Right cardiac atrium (tissue), 5 donors: ENCODE measurements at regions not wholly inside any gene's neighbourhood (a gene's known extent, or its start where the extent isn't known, plus 50 kb on each side); places are given as distances from the start of the nearest gene placed in this dataset.

ENCODE experiments used
- ATAC-seq, 2 donors: fragments of 200-7000 bp; cut with Tn5 transposase; one replicate each; pipeline versions ENCODE4 v1.8.0 to v1.9.1; 2020; ENCODE audit warnings: moderate library complexity in 2 of 2, mild to moderate bottlenecking in 1 of 2
- DNase-seq, 3 donors: peaks; one replicate each; pipeline ENCODE4 v3.0.0-alpha.2; 2020
- H3K27ac ChIP-seq: one replicate; pipeline ENCODE4 v1.5.1; 2013; ENCODE audit warnings: mild to moderate bottlenecking, low read length, control low read depth, moderate library complexity
- H3K27me3 ChIP-seq: one replicate; pipeline ENCODE4 v1.6.1; 2013; ENCODE audit not compliant: control insufficient read depth, insufficient read depth
- H3K4me1 ChIP-seq: one replicate; pipeline ENCODE4 v1.6.1; 2013; ENCODE audit warnings: low read length; ENCODE audit not compliant: control insufficient read depth, insufficient read depth
- H3K4me3 ChIP-seq: one replicate; pipeline ENCODE4 v1.5.1; 2013; ENCODE audit warnings: low read length, control low read depth
- H3K9me3 ChIP-seq: one replicate; pipeline ENCODE4 v1.6.1; 2013; ENCODE audit warnings: low read length; ENCODE audit not compliant: control insufficient read depth
- WGBS: extraction: QIAGEN DNeasy Blood & Tissue Kit; methylation state at CpG from one replicate; pipeline ENCODE4 v1.1.7; 2013; 5-methylcytosine and 5-hydroxymethylcytosine counted together
- intact Hi-C, 4 donors: fragments of 100-400 bp; cut with DNase I; formaldehyde crosslinking; loops; one replicate each; pipeline versions ENCODE4 v1.11.0 to v1.14.0; 2022 to 2023
- donor health status: healthy with polysubstance abuse.
- donor health status: DM: no; HTN: yes; CAD: no.
- donor health status: DM: no; HTN: no; CAD: no.
- donor health status: DM: no; HTN: yes; CAD: no; lungs with severe emphysema.
- donor health status: DM: yes; HTN: yes; CAD: no.

- H3K9me3 ChIP-seq = no peaks in the 10 kb centered on the region
- ATAC-seq (no peak), DNase-seq (no peak)
- H3K27ac ChIP-seq = no peak overlapping the region
- intact Hi-C loops = no loop called here
- H3K4me3 ChIP-seq = no peak overlapping the region
- no peaks in the 10 kb centered on the region for H3K27me3 ChIP-seq
- WGBS = 77% methylated on average over 6 of the region's 6 CpGs
- no peaks in the 10 kb centered on the region for H3K4me1 ChIP-seq
Observed at GRCh38 chr2:13550285-13551231, 833.8 kb downstream of the TRIB2 start.

- Histone ChIP-seq H3K27me3 (no peaks in the 10 kb centered on the region), H3K4me3 (no peak overlapping the region), H3K9me3 (peaks cover 3% of the 10 kb centered on the region), H3K4me1 (no peaks in the 10 kb centered on the region), H3K27ac (no peak overlapping the region)
- 80% methylated on average over 3 of the region's 3 CpGs for WGBS
- no peak for ATAC-seq
- intact Hi-C loops = no loop called here
- DNase-seq = no peak
Observed at GRCh38 chr2:13558368-13558767, 841.6 kb downstream of the TRIB2 start.

GRCh38 chr2:13560322-13560721, 843.6 kb downstream of the TRIB2 start:
- H3K27me3 ChIP-seq = no peaks in the 10 kb centered on the region
- no peak overlapping the region for H3K4me3 ChIP-seq
- DNase-seq = no peak
- peaks cover 3% of the 10 kb centered on the region for H3K9me3 ChIP-seq
- intact Hi-C loops = no loop called here
- H3K4me1 ChIP-seq = no peaks in the 10 kb centered on the region
- no peak overlapping the region for H3K27ac ChIP-seq
- no peak for ATAC-seq

- Histone ChIP-seq H3K27me3 (no peaks in the 10 kb centered on the region), H3K9me3 (no peaks in the 10 kb centered on the region), H3K27ac (no peak overlapping the region), H3K4me1 (no peaks in the 10 kb centered on the region), H3K4me3 (no peak overlapping the region)
- DNase-seq (no peak), ATAC-seq (no peak)
- intact Hi-C loops = no loop called here
- 90% methylated on average over 2 of the region's 2 CpGs for WGBS
Observed at GRCh38 chr2:13572466-13572865, 855.7 kb downstream of the TRIB2 start.

GRCh38 chr2:13574831-13575230, 858.1 kb downstream of the TRIB2 start:
- intact Hi-C loops = no loop called here
- no peak overlapping the region for H3K27ac ChIP-seq
- no peak overlapping the region for H3K4me3 ChIP-seq
- ATAC-seq (no peak), DNase-seq (no peak)
- no peaks in the 10 kb centered on the region for H3K9me3 ChIP-seq
- no peaks in the 10 kb centered on the region for H3K27me3 ChIP-seq
- 90% methylated on average over 2 of the region's 2 CpGs for WGBS
- no peaks in the 10 kb centered on the region for H3K4me1 ChIP-seq

- no peak for DNase-seq
- no peaks in the 10 kb centered on the region for H3K4me1 ChIP-seq
- no peak overlapping the region for H3K4me3 ChIP-seq
- H3K27ac ChIP-seq = no peak overlapping the region
- intact Hi-C loops = no loop called here
- H3K27me3 ChIP-seq = no peaks in the 10 kb centered on the region
- ATAC-seq = no peak
- WGBS = 64% methylated on average over 2 of the region's 2 CpGs
- no peaks in the 10 kb centered on the region for H3K9me3 ChIP-seq
Observed at GRCh38 chr2:13576406-13577036, 859.8 kb downstream of the TRIB2 start.

GRCh38 chr2:13578547-13578946, 861.8 kb downstream of the TRIB2 start:
- no peaks in the 10 kb centered on the region for H3K27me3 ChIP-seq
- 64% methylated on average over 1 of the region's 1 CpG for WGBS
- intact Hi-C loops = no loop called here
- H3K4me1 ChIP-seq = no peaks in the 10 kb centered on the region
- no peak for DNase-seq
- H3K9me3 ChIP-seq = no peaks in the 10 kb centered on the region
- no peak overlapping the region for H3K27ac ChIP-seq
- H3K4me3 ChIP-seq = no peak overlapping the region
- ATAC-seq = no peak

DNA sequence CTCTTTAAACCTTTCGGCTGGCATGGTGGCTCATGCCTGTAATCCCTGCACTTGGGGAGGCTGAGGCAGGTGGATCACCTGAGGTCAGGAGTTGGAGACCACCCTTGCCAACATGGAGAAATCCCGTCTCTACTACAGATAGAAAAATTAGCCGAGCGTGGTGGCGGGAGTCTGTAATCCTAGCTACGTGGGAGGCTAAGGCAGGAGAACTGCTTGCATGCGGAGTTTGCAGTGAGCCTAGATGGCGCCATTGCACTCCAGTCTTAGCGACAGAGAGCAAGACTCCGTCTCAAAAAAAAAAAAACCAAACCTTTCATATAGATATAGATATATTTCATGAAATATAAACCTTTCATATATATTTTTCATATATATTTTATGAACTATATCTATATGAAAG, 864.7 kb downstream of the TRIB2 start:
- intact Hi-C loops = no loop called here
- Histone ChIP-seq H3K4me3 (no peak overlapping the region), H3K4me1 (no peaks in the 10 kb centered on the region), H3K9me3 (no peaks in the 10 kb centered on the region), H3K27ac (no peak overlapping the region), H3K27me3 (no peaks in the 10 kb centered on the region)
- DNase-seq (peak in 1 of 3 donors; percentile 3), ATAC-seq (no peak)
- WGBS = 73% methylated on average over 10 of the region's 10 CpGs

GRCh38 chr2:13583609-13584008, 866.9 kb downstream of the TRIB2 start:
- Histone ChIP-seq H3K4me3 (no peak overlapping the region), H3K4me1 (no peaks in the 10 kb centered on the region), H3K27me3 (no peaks in the 10 kb centered on the region), H3K27ac (no peak overlapping the region), H3K9me3 (no peaks in the 10 kb centered on the region)
- DNase-seq = no peak
- intact Hi-C loops = no loop called here
- no peak for ATAC-seq

DNA sequence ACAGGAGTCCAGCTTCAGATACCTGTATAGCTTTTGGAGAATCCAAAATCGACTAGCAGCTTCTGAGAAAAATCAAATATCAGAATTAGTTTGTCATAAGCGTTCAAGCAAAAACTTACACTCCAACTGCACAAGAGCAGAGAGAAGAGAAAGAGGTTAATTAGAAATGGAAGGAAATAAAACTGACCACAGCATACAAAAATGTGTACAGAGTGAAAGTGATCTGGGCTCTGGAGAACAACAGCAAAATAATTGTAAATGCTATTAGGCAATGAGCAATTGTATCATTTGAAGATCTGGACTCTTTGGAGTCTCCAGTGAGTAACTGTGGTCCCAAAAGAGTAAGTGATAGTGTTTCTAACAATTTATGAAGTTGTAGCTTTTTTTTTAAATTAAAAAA, 867.3 kb downstream of the TRIB2 start:
- Histone ChIP-seq H3K9me3 (no peaks in the 10 kb centered on the region), H3K4me3 (no peak overlapping the region), H3K27ac (no peak overlapping the region), H3K27me3 (no peaks in the 10 kb centered on the region), H3K4me1 (no peaks in the 10 kb centered on the region)
- 79% methylated on average over 2 of the region's 2 CpGs for WGBS
- ATAC-seq (no peak), DNase-seq (no peak)
- intact Hi-C loops = no loop called here

DNA sequence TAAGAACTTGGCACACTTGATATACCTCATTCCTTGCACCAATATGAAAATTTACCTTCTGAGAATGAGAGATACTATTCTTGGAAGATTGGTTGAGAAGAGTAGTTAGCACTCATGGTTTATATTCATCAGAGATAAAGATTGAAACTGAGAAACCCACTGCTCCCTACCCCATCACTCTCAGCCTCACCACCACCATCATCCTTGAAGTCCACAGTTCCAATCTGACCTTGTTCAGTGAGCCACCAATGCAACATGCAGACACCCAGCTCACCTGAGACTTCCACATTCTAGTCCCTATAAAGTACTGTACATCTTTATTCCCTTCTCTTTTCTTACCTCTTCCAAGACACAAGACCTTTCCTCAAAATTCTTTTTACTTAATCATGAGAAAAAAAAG, 869.0 kb downstream of the TRIB2 start:
- ATAC-seq (no peak), DNase-seq (no peak)
- no peaks in the 10 kb centered on the region for H3K9me3 ChIP-seq
- no peak overlapping the region for H3K4me3 ChIP-seq
- H3K4me1 ChIP-seq = no peaks in the 10 kb centered on the region
- intact Hi-C loops = no loop called here
- H3K27me3 ChIP-seq = no peaks in the 10 kb centered on the region
- H3K27ac ChIP-seq = no peak overlapping the region
